ENCODE measurements at regions not wholly inside any gene's neighbourhood (a gene's known extent, or its start where the extent isn't known, plus 50 kb on each side); places are given as distances from the start of the nearest gene placed in this dataset.
A peak's percentile ranks its signal among the peaks of the same experiment; 100 is the strongest.

- WGBS, 2 donors = 33 to 44% methylated on average over 3 of the region's 3 CpGs
- H3K4me3 ChIP-seq = no peak overlapping the region
- H3K27ac ChIP-seq = no peak overlapping the region
- H3K9me3 ChIP-seq = no peaks in the 10 kb centered on the region
- H3K36me3 ChIP-seq = no peaks in the 10 kb centered on the region
- TF ChIP-seq CTCF (IDR thresholded peaks at IDR 0.05) (no peak), POLR2AphosphoS5 (IDR thresholded peaks at IDR 0.05) (no peak)
- no peak for ATAC-seq (ENCODE audit: low FRiP score in 2 of 2)
- no peaks in the 10 kb centered on the region for H3K27me3 ChIP-seq
- H3K4me1 ChIP-seq = no peaks in the 10 kb centered on the region
- DNase-seq = no peak
Measured at GRCh38 chr21:27450216-27450615, 483.3 kb upstream of the ADAMTS5 start.

GRCh38 chr21:27448960-27449359 lies 482.1 kb upstream of the ADAMTS5 start:
- Histone ChIP-seq H3K36me3 (no peaks in the 10 kb centered on the region), H3K4me3 (no peak overlapping the region), H3K27me3 (no peaks in the 10 kb centered on the region), H3K4me1 (no peaks in the 10 kb centered on the region), H3K27ac (peak overlapping the region in 1 of 4 donors; percentile 80), H3K9me3 (no peaks in the 10 kb centered on the region)
- ATAC-seq (ENCODE audit: low FRiP score in 2 of 2) = no peak
- DNase-seq = no peak
- 32 to 46% methylated on average over 7 of the region's 7 CpGs for WGBS, 2 donors
- TF ChIP-seq POLR2AphosphoS5 (IDR thresholded peaks at IDR 0.05) (peak in 1 of 2 donors; percentile 50), EP300 (IDR thresholded peaks at IDR 0.05) (peak in 2 of 4 donors; percentile 24 to 29), CTCF (IDR thresholded peaks at IDR 0.05) (no peak), POLR2A (IDR thresholded peaks at IDR 0.05) (no peak)

GRCh38 chr21:27447843-27448242 lies 481.0 kb upstream of the ADAMTS5 start:
- no peaks in the 10 kb centered on the region for H3K27me3 ChIP-seq
- no peak for TF ChIP-seq CTCF (IDR thresholded peaks at IDR 0.05)
- no peak for TF ChIP-seq POLR2A (IDR thresholded peaks at IDR 0.05)
- TF ChIP-seq POLR2AphosphoS5 (IDR thresholded peaks at IDR 0.05) = no peak
- no peak for TF ChIP-seq EP300 (IDR thresholded peaks at IDR 0.05)
- peak overlapping the region in 1 of 4 donors; percentile 80 for H3K27ac ChIP-seq
- no peaks in the 10 kb centered on the region for H3K36me3 ChIP-seq
- H3K9me3 ChIP-seq = no peaks in the 10 kb centered on the region
- ATAC-seq (ENCODE audit: low FRiP score in 2 of 2) = no peak
- no peak for DNase-seq
- no peaks in the 10 kb centered on the region for H3K4me1 ChIP-seq
- H3K4me3 ChIP-seq = no peak overlapping the region
- WGBS, 2 donors = 73 to 83% methylated on average over 1 of the region's 1 CpG

GRCh38 chr21:27429710-27430341 lies 462.9 kb upstream of the ADAMTS5 start:
- TF ChIP-seq EP300 (IDR thresholded peaks at IDR 0.05) = no peak
- TF ChIP-seq POLR2A (IDR thresholded peaks at IDR 0.05) = no peak
- TF ChIP-seq POLR2AphosphoS5 (IDR thresholded peaks at IDR 0.05) = no peak
- no peak for TF ChIP-seq CTCF (IDR thresholded peaks at IDR 0.05)
- Histone ChIP-seq H3K9me3 (no peaks in the 10 kb centered on the region), H3K27ac (peak overlapping the region in 2 of 4 donors; percentile 10 to 37), H3K4me1 (peaks cover 0 to 7% (median 2%) of the 10 kb centered on the region in 4 donors), H3K27me3 (no peaks in the 10 kb centered on the region), H3K36me3 (no peaks in the 10 kb centered on the region), H3K4me3 (no peak overlapping the region)
- WGBS, 2 donors = 52 to 55% methylated on average over 3 of the region's 3 CpGs
- ATAC-seq (ENCODE audit: low FRiP score in 2 of 2) = no peak
- DNase-seq = no peak

- Histone ChIP-seq H3K9me3 (no peaks in the 10 kb centered on the region), H3K27ac (peak overlapping the region in 1 of 4 donors; percentile 24), H3K36me3 (no peaks in the 10 kb centered on the region), H3K4me1 (peaks cover 0 to 14% (median 5%) of the 10 kb centered on the region in 4 donors), H3K27me3 (no peaks in the 10 kb centered on the region), H3K4me3 (no peak overlapping the region)
- no peak for ATAC-seq (ENCODE audit: low FRiP score in 2 of 2)
- DNase-seq = no peak
- WGBS, 2 donors = 39 to 44% methylated on average over 1 of the region's 1 CpG
- no peak for TF ChIP-seq EP300 (IDR thresholded peaks at IDR 0.05)
- TF ChIP-seq POLR2A (IDR thresholded peaks at IDR 0.05) = no peak
- TF ChIP-seq POLR2AphosphoS5 (IDR thresholded peaks at IDR 0.05) = no peak
- TF ChIP-seq CTCF (IDR thresholded peaks at IDR 0.05) = no peak
Measured at GRCh38 chr21:27426196-27426595, 459.3 kb upstream of the ADAMTS5 start.
